ENCODE measurements at regions not wholly inside any gene's neighbourhood (a gene's known extent, or its start where the extent isn't known, plus 50 kb on each side); places are given as distances from the start of the nearest gene placed in this dataset.

DNA sequence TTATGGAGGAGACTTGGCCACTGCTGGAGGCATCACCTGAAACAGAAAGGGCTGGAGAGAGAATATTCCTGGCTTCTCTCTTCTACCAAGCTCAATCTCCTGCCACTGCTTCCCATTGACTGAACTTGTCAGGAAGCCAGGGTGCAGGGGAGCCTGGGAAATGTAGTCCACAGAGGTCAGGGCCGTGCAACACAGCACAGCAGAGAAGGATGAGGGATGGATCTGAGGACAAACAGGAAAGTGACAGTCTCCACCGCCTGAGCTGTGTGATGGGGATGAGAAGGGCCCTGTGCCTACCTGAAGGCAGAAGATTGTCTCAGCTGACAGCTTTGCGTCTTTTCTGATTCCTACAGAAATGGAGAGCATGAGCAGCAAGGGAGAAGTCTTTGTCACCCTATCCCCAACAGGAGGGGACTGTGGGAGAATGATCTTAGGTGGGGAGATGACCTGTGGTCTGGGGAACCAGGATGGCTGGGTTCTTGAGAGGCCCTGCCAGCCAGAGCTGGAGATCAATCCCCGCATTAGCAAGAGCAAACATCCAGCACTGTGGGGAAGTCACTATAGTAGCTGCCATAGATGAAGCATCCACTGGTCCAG is 114.2 kb downstream of the SNX5 start:
- no peak for TF ChIP-seq HMG20B (CRISPR knock-in tag; conservative IDR thresholded peaks at IDR 0.05)
- TF ChIP-seq, protein P1, sequence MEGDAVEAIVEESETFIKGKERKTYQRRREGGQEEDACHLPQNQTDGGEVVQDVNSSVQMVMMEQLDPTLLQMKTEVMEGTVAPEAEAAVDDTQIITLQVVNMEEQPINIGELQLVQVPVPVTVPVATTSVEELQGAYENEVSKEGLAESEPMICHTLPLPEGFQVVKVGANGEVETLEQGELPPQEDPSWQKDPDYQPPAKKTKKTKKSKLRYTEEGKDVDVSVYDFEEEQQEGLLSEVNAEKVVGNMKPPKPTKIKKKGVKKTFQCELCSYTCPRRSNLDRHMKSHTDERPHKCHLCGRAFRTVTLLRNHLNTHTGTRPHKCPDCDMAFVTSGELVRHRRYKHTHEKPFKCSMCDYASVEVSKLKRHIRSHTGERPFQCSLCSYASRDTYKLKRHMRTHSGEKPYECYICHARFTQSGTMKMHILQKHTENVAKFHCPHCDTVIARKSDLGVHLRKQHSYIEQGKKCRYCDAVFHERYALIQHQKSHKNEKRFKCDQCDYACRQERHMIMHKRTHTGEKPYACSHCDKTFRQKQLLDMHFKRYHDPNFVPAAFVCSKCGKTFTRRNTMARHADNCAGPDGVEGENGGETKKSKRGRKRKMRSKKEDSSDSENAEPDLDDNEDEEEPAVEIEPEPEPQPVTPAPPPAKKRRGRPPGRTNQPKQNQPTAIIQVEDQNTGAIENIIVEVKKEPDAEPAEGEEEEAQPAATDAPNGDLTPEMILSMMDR (CRISPR knock-in tag; IDR thresholded peaks at IDR 0.05) = no peak
- no peak for TF ChIP-seq NFE2 (CRISPR knock-in tag; IDR thresholded peaks at IDR 0.05)
- no peak for TF ChIP-seq SAFB2 (CRISPR knock-in tag; IDR thresholded peaks at IDR 0.05; ENCODE audit: borderline replicate concordance, low read depth)
- TF ChIP-seq, protein P2, sequence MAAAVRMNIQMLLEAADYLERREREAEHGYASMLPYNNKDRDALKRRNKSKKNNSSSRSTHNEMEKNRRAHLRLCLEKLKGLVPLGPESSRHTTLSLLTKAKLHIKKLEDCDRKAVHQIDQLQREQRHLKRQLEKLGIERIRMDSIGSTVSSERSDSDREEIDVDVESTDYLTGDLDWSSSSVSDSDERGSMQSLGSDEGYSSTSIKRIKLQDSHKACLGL (CRISPR knock-in tag; IDR thresholded peaks at IDR 0.05) = no peak
- TF ChIP-seq POLR2A (IDR thresholded peaks at IDR 0.05; ENCODE audit: insufficient read depth in 1 of 2, low read depth in 2 of 2, low read length in 2 of 2) = no peak
- no peak for TF ChIP-seq BHLHE40 (IDR thresholded peaks at IDR 0.05; ENCODE audit: low read length)
- peak; percentile 49; the same call in 1 of the 2 replicates for TF ChIP-seq HNF4A (CRISPR knock-in tag; IDR thresholded peaks at IDR 0.05)
- TF ChIP-seq ATF3 (CRISPR knock-in tag; IDR thresholded peaks at IDR 0.05) = no peak
- TF ChIP-seq TCF12 (IDR thresholded peaks at IDR 0.05) = no peak
- TF ChIP-seq TCF12 (CRISPR knock-in tag; IDR thresholded peaks at IDR 0.05) = no peak

Measured in HepG2 (cell line).